GM12872 (cell line): ENCODE measurements at regions not wholly inside any gene's neighbourhood (a gene's known extent, or its start where the extent isn't known, plus 50 kb on each side); places are given as distances from the start of the nearest gene placed in this dataset.

Source experiments
- TF ChIP-seq, protein P1 (sequence below): IDR thresholded peaks from 3 replicates; pipeline ENCODE4 v1.5.1; 2011; ENCODE audit warnings: low read depth, mild to moderate bottlenecking, low read length, moderate library complexity; ENCODE audit not compliant: insufficient read depth

GRCh38 chr10:107542016-107542415 lies 377.5 kb upstream of the SORCS1 start:
- TF ChIP-seq, protein P1, sequence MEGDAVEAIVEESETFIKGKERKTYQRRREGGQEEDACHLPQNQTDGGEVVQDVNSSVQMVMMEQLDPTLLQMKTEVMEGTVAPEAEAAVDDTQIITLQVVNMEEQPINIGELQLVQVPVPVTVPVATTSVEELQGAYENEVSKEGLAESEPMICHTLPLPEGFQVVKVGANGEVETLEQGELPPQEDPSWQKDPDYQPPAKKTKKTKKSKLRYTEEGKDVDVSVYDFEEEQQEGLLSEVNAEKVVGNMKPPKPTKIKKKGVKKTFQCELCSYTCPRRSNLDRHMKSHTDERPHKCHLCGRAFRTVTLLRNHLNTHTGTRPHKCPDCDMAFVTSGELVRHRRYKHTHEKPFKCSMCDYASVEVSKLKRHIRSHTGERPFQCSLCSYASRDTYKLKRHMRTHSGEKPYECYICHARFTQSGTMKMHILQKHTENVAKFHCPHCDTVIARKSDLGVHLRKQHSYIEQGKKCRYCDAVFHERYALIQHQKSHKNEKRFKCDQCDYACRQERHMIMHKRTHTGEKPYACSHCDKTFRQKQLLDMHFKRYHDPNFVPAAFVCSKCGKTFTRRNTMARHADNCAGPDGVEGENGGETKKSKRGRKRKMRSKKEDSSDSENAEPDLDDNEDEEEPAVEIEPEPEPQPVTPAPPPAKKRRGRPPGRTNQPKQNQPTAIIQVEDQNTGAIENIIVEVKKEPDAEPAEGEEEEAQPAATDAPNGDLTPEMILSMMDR = no peak

- TF ChIP-seq, protein P1 = no peak
Observed at GRCh38 chr10:107540981-107541380, 376.5 kb upstream of the SORCS1 start.

GRCh38 chr10:107529350-107529749 lies 364.8 kb upstream of the SORCS1 start:
- TF ChIP-seq, protein P1 = no peak

GRCh38 chr10:107520348-107520747 lies 355.8 kb upstream of the SORCS1 start:
- TF ChIP-seq, protein P1 = no peak

DNA sequence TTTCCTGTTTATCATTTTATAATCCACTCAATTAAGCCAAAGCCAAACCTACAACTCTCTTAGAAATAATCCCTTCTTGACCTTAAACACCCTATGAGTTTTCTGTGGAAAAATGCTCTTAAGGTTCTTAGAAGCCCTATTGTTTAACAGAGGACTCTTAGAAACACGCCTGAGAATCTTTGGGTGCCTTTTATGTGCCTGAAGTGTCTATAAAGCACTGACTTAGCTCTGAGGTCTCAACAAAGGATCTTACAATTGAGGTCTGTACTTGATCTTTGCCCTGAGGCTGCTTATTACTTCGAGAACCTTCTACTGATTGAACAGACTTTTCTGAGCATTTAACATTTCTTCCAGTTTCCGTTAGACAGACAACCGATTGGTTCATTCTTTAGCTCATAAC lies 353.3 kb upstream of the SORCS1 start:
- TF ChIP-seq, protein P1 = no peak

DNA sequence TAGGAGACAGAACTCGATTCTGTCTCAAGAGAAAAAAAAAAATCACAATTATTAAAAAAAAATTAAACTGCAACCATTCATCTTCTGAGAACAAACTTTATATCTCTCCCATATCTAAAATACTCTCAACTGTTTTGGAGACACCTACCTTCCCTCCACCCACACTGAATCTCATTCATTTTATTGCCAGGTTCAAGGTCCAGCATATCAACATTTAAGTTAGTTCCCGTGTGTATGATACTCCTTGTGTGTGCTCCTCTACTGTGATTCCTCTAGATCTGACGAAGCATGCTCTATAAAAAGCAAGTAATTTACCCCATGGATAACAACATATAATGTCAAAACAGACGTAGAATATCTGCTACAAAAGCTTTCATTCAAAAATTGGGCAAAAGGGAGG lies 351.8 kb upstream of the SORCS1 start:
- TF ChIP-seq, protein P1 = no peak

GRCh38 chr10:107502229-107502985 lies 337.9 kb upstream of the SORCS1 start:
- TF ChIP-seq, protein P1 = no peak
